ENCODE measurements at regions not wholly inside any gene's neighbourhood (a gene's known extent, or its start where the extent isn't known, plus 50 kb on each side); places are given as distances from the start of the nearest gene placed in this dataset.

DNA sequence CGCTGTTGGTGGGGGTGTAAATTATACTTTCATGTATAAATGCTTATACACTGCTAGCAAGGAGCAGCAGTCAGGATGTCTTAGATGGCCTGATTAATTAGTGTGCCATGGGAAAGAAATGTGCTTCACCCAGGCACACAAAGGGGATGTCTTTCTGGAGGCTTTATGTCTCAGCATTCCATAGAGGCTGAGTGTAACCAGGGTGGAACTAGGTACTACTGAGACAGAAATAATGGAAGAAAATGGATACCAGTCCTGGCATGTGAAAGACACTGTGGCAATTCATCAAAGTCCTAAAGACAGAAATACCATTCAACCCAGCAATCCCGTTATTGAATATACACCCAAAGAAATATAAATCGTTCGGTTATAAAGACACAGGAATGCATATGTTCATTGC is 52.5 kb downstream of the PF4 start:
- no peak for DNase-seq (ENCODE audit: low spot score)

DNA sequence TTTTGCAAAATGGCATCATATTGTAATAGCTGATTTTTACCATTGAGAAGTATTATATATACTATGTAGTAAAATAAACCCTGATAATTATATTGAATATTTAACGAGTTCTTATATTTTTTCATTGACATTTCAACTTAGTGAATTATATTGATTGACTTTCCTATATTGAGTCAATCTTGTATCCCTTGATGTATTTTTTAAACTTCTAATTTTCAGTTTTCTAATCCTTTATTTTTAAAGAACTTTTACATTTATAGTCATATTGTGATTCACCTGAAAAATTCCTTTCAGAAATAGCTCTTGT is 54.4 kb downstream of the CXCL1 start:
- DNase-seq (ENCODE audit: low spot score), result no peak

DNA sequence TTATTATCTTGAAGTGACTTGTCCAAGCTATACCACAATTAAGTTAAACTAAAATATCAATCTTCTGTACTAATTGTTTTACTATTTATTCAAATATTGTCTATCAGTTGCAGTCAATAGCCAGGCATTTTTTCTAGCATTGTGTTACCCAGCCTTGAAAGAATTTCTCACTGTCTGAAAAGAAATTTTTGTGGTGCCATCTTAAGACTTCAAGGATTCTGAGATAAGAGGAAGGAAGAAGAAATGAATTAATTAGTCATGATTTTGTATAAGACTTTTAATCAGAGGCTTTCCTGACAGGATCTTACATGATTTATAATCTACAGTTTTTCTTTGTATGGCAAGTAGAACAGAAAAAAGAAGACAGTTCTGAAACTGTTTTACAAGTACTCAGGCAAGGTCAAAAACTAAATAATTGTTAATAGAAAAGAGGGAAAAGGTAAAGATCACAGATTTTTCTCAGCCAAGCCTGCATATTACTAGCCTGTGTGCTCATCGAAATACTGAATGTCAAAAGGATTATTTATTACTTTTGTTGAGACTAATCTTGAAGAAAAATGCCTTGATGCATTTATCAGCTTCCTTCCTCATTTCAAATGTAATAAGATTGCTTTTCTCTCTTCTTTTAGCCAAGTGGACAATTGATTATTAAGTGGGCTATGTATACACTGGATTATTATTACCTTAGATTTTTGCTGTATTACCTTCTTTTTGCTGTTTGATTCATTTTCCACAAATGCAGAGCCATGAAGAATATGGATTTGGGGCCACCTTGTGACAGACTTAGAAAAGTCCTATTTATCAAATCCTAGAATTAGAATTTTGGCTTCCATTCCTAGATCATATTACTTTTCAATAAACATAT is 53.8 kb downstream of the CXCL1 start:
- DNase-seq (ENCODE audit: low spot score), result peak; percentile 4

DNA sequence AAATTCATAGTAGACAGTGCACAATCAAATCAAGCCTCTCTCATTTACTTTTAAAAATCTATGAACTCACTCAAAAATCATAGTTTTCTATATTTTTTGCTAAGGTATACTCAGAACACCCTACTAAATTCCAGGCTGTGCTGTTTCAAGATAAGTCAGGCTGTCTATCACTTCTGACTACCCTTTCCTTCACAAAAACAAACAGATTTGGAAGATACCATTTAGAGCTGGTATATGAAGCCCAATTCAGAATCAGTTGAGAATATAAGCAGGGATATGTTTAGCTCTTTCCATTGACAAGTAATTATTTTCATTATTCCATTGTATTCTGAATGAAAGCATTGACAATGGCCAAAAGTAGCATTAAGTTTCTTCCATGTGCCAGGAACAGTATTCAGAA is 53.1 kb downstream of the CXCL1 start:
- no peak for DNase-seq (ENCODE audit: low spot score)

Measured in putamen (tissue), 1 donor.